Activated T-cell treated with anti-CD3 and anti-CD28 coated beads for 4 hours (primary cell): ENCODE measurements at regions not wholly inside any gene's neighbourhood (a gene's known extent, or its start where the extent isn't known, plus 50 kb on each side); places are given as distances from the start of the nearest gene placed in this dataset.
"Not testable (repeated sequence)": the region's sequence is repeated elsewhere in the genome, so short reads cannot be mapped to it uniquely, and the experiment has no call there.

ENCODE experiments used
- DNase-seq: peaks from one replicate; pipeline ENCODE4 v3.0.0-alpha.2; 2020

DNA sequence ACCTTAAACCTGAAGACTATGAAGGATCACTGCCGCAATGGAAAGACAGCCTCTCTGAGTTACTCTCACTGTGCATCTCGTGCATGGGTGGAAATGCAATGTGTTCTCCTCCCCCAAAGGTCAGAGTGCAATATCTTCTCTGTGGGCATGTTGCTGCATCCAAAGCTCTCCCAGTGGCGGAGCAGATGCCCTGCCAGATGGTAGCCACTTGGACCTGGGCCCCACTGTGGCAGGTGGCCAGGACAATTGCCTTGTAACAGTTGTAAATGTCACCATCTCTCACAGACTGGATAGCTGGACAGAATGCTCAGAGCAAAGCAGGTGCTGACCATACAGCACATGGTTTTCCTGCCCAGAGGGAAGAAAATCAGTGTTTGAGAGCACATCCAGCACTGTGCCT, 542.0 kb downstream of the FAM181B start:
- no peak for DNase-seq

DNA sequence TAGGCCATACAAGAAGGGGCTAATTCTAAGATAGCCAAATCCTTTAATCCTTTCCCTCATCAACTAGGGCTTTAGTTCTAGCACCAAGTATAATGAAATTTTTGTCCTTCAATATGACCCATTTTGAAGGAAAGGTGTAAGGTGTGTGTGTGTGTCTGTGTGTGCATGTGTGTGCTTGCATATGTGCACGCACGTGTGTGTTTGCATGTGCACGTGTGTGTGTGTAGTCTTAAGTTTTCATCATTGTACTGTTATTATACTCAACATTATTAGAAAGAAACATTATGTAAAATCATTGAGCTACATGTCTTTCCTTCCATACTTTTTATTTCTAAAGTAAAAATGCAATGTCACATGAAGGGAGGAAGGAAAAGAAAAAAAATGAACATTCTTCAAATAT, 547.7 kb downstream of the FAM181B start:
- DNase-seq = no peak

DNA sequence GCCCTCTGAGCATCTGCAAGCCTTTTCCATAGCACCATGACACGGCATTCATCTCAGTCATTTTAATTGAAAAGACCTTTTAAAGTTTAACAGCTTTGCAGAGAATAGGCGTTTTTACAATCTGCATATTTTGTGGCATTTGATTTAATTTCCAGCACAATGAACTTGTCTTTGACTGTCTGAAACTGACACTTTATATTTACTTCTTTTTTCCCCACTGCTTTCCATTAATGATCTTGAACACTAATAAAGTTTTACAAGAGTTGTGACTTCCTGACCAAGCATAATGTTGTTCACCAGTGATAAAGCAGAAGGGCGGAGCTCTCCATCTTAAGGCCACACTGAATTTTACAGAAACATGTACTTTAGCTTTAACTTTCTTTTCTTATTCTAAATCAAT, 548.7 kb downstream of the FAM181B start:
- no peak for DNase-seq

DNA sequence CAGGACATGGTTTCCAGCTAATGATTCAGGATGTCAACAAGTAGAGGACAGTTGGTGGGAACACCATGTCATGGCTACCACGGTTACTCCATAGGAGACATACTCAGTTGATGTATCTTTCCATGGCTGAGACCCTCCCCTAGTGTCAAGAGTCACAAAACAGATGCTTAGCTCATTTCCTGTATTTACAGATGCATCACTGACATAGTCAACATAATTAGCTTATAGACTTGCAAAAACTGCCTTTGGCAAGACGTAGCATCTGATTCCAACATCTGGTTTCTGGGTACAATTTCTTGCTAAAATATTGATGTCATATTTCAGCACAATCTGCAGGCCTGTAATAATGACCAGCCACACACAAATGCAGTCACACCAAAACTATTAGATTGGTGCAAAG, 550.3 kb downstream of the FAM181B start:
- no peak for DNase-seq

DNA sequence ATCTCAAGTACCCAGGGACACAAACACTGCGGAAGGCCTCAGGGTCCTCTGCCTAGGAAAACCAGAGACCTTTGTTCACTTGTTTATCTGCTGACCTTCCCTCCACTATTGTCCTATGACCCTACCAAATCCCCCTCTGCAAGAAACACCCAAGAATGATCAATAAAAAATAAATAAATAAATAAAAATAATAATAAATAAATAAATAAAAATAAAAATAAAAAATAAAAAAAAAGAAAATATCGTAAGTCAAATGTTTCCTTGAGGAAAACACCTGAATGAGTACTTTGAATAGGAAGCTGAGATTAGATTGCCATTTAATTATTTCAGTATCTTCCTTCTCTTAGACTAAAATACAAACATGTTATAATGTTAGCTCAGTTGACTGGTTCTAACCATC, 551.0 kb downstream of the FAM181B start:
- DNase-seq = not testable (repeated sequence)

DNA sequence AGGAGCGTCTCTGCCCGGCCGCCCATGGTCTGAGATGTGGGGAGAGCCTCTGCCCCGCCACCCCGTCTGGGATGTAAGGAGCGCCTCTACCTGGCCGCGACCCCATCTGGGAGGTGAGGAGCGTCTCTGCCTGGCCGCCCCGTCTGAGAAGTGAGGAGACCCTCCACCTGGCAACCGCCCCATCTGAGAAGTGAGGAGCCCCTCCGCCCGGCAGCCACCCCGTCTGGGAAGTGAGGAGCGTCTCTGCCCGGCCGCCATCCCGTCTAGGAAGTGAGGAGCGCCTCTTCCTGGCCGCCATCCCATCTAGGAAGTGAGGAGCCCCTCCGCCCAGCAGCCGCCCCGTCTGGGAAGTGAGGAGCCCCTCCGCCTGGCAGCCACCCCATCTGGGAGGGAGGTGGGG, 551.9 kb downstream of the FAM181B start:
- DNase-seq = not testable (repeated sequence)

DNA sequence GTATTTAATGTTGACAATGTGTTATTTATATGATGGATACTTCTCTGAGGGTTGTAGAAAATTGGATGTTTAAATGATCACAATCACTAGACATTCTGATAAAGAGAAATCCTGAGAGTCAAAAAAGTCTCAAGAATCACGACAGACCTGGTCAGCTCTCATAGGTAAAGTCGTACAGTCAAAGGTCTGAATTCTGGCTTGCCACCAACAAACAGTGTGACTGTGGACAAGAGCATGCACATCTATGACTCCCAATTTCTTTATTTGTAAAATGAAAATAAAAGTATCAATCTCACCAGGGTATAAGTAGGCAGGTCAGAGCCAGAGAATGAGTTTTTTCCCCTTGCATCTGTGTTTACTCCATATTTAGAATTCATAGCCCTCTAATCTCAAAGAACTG, 556.7 kb downstream of the FAM181B start:
- no peak for DNase-seq

DNA sequence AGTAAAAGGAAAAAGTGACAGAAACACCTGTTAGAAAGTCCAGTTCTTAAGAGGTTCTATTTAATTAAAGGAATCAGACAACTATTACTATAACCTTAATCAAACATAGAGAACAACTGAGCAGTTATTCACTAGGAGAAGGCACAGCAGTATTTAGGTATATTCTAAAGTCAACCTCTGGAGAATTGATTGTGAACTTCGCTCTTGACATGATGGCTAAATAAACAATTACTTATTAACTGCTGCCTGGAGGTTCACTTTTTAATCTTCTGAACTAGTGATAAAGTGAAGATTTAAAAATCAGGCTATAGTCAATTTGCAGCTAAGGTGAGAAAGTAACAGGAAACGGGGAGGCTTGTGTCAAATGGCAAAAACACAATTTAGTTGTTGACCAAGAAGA, 557.3 kb downstream of the FAM181B start:
- no peak for DNase-seq

DNA sequence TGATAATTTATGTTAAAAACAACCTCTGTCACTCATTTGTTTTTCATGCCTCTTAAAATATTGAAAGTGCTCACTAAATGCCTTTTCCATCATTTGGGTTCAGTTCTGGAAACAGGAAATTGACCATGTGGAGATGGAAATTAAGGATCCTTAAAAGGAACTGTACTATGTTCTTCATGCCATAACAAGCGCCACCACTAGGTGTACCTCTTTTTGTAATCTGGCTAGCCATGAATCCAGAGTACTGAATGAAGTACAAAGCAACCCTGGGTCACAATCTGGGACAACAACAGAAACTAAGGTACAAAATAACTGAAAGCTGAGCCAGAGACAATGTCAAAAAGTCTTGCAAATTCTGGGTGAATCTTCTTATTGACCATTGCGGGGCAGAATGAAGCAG, 559.1 kb downstream of the FAM181B start:
- no peak for DNase-seq

DNA sequence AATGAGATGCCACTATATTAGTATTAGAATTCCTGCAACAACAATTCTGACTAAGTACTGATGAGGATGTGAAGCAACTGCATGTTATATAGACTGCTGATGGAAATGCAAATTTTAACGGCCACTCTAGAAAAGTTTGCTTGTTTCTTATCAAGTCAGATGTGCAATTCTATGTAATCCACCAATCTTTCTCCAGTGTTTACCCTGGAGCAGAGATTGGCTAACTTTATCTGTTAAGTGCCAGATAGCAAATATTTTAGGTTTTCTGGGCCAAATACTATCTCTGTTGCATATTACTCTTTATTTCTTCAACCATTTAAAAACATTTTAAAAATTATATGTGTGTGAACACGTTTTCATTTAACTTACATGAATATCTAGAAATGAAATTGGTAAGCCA, 586.9 kb downstream of the FAM181B start:
- DNase-seq = no peak

DNA sequence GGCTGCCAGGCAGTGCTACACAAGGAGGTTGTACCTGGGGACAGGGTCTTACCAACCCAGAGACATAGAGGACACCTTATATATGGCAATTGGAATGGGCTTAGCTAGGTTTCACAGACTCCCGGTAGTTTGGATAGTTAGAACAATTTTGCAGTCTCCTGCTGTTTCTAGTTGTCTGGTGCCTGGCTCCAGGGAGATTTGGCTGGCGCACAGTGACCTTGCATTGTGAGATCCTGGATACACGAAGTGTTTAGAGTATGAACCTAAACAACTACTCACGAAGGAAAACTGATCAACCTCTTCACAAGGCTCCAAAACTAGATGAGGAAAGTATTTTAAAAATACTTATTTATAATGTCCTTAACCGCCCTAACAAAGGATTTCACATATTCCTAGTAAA, 614.7 kb downstream of the FAM181B start:
- no peak for DNase-seq

DNA sequence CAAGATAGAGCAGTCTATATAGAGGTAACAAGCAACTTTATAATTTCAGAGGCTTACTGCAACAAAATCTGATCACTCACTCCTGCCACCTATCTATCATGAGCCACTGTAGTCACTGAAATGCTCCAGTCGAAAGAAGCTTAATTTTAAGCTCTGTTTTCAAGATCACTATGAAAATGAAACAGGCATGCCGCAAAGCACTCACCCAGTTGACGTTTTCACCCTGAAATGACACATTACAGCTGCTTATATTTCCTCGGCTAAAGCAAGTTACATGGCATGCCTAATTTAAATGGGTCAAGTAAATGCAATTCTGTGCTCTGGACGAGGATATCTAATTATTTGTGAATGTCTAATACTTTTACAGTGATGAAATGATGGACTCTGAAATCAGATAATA, 616.3 kb downstream of the FAM181B start:
- DNase-seq = no peak

DNA sequence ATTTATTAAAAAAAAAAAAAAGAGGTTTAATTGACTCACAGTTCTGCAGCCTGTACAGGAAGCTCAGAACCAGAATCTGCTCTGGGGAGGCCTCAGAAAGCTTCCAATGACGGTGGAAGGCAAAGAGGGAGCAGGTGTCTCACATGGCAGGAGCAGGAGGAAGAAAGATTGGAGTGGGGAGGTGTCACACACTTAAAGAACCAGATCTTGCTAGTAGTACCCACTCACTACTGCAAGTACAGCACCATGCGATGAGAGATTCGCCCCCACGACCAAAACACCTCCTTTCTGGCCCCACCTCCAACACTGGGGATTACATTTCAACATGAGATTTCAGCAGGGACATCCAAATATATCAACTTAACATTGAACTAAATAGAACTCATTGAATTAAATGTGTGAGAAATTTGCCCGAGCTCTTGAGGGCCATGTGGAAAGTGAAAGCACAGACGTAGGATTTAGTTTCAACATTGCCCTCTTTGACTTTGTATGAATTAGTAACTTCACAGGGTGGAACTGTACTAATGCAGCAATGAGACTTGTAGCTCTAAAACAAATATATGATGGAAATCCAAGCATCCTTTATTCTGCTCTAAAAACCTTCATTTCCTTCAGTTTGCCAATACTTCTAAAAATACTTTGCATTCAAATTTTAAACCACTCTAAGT, 628.2 kb downstream of the FAM181B start:
- no peak for DNase-seq

DNA sequence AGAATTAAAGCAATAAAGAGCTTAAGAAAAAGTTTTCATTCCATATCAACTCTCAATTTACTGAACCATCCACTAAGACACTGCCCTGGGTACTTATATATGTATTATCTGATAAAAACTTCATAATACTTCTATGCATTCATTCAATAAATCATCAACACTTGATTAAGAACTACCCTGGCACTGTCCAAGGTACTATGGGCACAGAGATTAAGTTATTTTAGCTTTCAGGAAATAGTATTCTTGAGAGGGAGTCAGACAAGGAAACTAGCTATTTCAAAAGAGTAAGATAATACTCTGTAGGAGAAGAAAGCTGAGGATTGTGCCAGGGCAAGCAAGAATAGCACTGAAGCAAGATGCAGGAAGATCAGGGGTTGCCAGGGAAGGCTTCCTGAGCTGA, 640.8 kb downstream of the FAM181B start:
- no peak for DNase-seq

DNA sequence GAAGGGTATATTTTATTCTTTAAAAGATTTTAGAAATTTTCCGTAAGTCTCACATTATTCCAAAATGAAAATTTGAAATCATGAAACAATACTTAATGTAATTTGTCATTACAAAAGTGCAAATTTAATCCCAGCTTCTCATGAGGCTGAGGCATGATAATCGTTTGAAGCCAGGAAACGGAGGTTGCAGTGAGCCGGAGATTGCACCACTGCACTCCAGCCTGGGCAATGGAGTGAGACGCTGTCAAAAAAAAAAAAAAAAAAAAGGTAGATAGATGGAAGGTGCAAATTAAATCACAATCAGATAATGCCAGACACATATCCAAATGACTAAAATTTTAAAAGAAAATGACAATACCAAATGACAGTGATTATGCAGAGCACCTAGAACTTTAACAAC, 644.2 kb downstream of the FAM181B start:
- no peak for DNase-seq

DNA sequence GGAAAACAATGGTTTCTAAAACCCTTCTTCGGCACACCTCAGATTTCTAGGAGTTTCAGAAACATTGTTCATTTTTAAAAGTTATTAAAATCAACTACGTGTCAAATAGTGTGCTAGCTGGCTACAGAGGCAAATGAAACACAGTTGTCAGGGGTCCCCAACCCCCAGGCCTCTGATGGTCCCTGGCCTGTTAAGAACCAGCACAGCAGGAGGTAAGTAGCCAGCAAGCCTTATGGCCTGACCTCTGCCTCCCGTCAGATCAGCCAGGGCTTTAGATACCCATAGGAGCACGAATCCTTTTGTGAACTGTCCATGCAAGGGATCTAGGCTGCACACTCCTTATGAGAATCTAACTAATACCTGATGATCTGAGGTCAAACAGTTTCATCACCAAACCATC, 648.2 kb downstream of the FAM181B start:
- DNase-seq = no peak

DNA sequence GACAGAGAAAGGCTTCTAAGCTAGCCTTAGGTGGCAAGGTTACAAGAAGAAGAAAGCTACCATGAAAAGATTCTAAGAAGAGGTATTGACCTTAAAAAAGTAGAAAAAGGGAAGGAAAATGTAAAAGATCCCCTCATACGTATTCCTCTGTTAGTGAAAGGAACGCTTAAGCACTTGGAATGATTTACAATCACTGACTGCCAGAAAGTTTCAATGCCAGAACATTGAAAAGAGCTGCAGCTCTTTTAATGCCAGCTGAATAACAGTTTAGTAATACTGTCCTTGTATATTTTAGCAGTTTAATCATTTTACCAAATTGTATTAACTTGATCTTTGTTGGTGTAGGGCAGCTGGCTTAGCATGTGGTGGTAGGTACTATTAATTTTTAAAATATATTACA, 650.7 kb downstream of the FAM181B start:
- DNase-seq = no peak

DNA sequence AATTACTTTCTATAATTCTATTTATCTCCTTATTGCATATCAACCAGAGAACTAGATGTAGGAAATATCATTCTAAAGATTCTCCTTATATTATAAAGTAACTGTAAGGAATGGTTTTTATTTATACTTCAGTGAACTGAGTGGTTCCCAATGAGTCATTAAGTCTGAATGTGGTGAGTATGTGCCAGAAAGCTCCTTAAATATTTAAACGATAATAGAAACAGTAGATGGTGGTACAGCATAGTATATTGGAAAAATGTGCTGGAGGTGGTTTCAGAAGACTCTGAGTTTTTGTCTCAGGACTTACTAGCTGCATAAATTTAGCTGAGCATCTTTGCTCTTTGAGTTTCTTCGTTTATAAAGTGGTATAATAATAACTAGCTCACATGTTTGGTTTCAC, 653.5 kb downstream of the FAM181B start:
- DNase-seq = no peak

DNA sequence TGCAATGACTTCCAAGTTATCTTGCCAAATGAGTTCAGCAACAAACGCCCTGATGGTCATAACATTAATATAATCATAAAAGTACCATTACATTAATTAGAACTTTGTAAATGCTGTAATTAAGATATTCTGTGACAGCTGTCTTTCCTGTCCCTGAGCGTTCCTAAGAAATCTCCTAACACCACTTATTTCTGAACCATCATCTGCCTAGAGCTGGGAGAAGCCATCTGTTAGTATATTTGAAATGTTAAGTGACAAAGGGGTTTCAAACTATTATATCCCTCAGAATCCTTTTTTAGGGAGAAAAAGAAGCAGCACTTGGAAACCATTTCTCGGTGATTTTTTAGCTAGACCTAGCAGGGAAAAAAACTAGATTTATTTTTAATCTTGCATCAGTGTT, 657.5 kb downstream of the FAM181B start:
- no peak for DNase-seq

DNA sequence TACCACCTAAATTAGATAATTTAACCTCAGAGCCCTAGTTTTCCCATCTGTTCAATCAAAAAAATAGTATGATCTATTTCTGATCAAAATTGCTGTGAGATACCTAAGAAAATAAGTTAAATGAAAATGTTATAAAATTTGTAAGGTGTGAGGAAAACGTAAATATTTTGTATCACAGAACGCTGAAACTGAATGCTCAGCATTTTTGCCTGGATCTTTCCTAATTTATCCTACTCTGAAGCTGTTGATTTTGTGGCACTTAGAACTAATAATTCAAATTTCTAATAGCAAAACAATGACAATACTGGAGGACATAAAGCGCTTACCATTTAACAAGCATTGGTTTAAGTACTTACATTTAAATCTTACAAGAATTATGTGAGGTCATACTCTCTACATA, 674.2 kb downstream of the FAM181B start:
- DNase-seq = no peak

DNA sequence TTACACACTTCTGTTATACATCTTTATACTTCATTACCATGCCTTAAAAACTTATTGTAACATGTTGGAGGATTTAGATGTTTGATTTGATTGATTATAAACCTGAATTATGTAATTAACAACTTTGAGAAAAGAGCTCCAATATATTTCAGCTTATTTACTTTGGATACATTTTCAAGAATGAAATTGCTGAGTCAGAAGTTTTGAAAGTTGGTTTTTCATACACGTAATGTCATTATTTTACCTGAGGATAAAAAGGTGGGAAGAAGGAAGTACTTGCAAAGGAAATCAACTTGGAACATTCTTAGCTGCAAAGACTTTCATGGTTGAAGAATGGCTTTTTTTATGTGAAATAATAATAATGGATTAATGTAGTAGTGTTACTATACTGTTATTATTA, 677.2 kb downstream of the FAM181B start:
- no peak for DNase-seq

DNA sequence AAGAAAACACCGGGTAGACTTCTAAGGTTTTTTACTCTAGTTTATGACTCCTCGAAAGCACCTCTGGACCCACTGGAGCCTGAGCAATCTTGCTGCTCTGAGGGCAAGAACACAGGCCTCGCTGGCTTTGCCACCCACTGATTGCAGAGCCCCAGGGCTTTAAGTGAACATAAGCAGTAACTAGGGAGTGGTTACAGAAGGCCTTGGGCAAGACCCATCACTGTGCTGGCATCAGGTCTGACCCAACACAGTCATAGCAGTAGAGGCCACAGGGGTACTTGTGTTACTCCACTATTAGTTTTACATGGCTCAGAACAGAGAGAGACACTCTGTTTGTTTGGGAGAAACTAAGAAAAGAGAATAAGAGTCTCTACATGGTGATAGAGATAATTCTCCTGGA, 684.5 kb downstream of the FAM181B start:
- no peak for DNase-seq

DNA sequence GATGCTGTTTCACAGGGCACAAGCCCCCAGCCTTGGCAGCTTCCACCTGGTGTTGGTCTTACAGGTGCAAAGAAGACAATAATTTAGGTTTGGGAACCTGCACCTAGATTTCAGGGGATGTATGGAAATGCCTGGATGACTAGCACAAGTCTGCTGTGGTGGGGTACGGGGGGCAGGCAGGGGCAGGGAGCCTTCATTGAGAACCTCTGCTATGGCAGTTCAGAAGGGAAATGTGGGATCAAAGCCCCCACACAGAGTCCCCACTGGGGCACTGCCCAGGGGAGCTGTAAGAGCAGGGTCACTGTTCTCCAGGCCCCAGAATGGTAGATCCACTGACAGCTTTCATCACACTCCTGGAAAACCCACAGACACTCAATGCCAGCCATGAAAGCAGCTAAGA, 686.5 kb downstream of the FAM181B start:
- DNase-seq = no peak

DNA sequence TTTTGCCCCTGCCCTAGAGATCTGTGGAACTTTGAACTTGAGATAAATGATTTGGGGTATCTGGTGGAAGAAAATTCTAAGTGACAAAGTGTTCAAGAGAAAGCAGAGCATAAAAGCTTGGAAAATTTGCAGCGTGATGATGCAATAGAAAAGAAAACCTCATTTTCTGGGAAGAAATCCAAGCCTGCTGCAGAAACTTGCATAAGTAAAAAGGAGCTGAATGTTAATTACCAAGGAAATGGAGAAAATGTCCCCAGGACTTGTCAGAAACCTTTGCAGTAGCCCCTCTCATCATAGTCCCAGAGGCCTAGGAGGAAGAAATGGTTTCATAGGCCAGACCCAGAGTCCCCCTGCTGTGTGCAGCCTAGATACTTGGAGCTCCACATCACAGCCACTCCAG, 686.9 kb downstream of the FAM181B start:
- no peak for DNase-seq

DNA sequence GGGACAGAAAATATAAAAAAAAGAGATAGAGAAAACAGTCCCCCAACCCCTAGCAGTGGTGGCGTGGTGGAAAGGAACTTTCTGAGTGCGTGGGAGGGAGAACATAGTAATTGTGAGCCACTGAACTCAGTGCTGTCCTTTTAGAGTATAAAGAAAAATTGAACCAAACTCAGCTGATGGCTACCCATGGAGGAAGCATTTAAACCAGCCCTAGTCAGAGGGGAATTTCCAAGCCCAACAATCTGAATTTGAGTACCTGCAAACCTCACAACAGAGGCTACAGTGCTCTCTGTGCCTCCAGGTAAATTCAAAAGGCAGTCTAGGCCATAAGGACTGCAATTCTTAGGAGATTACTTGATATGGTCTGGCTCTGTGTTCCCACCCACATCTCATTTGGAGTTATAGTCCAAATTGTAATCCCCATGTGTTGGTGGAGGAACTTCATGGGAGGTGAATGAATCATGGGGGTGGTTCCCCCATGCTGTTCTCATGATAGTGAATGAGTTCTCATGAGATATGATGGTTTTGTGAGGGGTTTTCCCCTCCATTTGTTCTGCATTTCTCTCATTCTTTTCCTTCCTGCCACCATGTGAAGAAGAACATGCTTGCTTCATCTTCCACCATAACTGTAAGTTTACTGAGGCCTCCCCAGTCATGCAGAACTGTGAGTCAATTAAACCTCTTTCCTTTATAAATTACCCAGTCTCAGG, 687.8 kb downstream of the FAM181B start:
- no peak for DNase-seq
